GM12865 (cell line): ENCODE measurements at regions not wholly inside any gene's neighbourhood (a gene's known extent, or its start where the extent isn't known, plus 50 kb on each side); places are given as distances from the start of the nearest gene placed in this dataset.
A peak's percentile ranks its signal among the peaks of the same experiment; 100 is the strongest.

ENCODE experiments used
- DNase-seq: peaks from one replicate; pipeline ENCODE4 v3.0.0; 2010; ENCODE audit warnings: low read depth
- H3K4me3 ChIP-seq: 2 replicates; pipeline ENCODE4 v1.5.1; 2011; ENCODE audit warnings: mild to moderate bottlenecking, low read depth, low read length, control low read depth
- CTCF ChIP-seq: IDR thresholded peaks from 2 replicates; pipeline ENCODE4 v1.5.1; 2011; ENCODE audit warnings: low read length, control low read depth, low read depth, inconsistent platforms; ENCODE audit not compliant: insufficient read depth; ENCODE audit errors: missing control alignments

GRCh38 chr9:109939698-109940342 lies 159.8 kb downstream of the PALM2AKAP2 start:
- no peak for DNase-seq
- no peak for TF ChIP-seq CTCF
- no peak overlapping the region for H3K4me3 ChIP-seq

GRCh38 chr9:109940561-109940960 lies 160.6 kb downstream of the PALM2AKAP2 start:
- no peak for TF ChIP-seq CTCF
- DNase-seq: no peak
- no peak overlapping the region for H3K4me3 ChIP-seq

- no peak for TF ChIP-seq CTCF
- H3K4me3 ChIP-seq: no peak overlapping the region
- DNase-seq: no peak
Measured at GRCh38 chr9:109941771-109942170, 161.8 kb downstream of the PALM2AKAP2 start.

- no peak for TF ChIP-seq CTCF
- H3K4me3 ChIP-seq: no peak overlapping the region
- DNase-seq: no peak
Measured at GRCh38 chr9:109945573-109945972, 165.6 kb downstream of the PALM2AKAP2 start.

- TF ChIP-seq CTCF: no peak
- no peak for DNase-seq
- no peak overlapping the region for H3K4me3 ChIP-seq
Measured at GRCh38 chr9:109948453-109948852, 168.5 kb downstream of the PALM2AKAP2 start.

- TF ChIP-seq CTCF: no peak
- no peak overlapping the region for H3K4me3 ChIP-seq
- peak; percentile 38 for DNase-seq
Measured at GRCh38 chr9:109950710-109951443, 170.9 kb downstream of the PALM2AKAP2 start.
